Panc1 (cell line): ENCODE measurements at regions not wholly inside any gene's neighbourhood (a gene's known extent, or its start where the extent isn't known, plus 50 kb on each side); places are given as distances from the start of the nearest gene placed in this dataset.

Experiments used
- ATAC-seq: fragments of 200-7000 bp; cut with Tn5 transposase; 2 replicates; pipeline ENCODE4 v1.9.1; 2020; ENCODE audit warnings: mild to moderate bottlenecking, moderate library complexity
- BruUV-seq: library from RNA; stranded (reverse); fragments of 400-500 nt; replicated peaks from 2 replicates; lab custom pipeline; 2021; lab: Mats Ljungman, UMichigan
- CTCF ChIA-PET: fragments of 300-600 bp; sonication (Branson Sonifier 250); formaldehyde crosslinking; loops from one replicate; lab custom pipeline; 2022; ENCODE audit warnings: antibody characterized with exemption; lab: Charles Lee
- POLR2A ChIA-PET: fragments of 300-600 bp; sonication (Branson Sonifier 250); formaldehyde crosslinking; loops from one replicate; lab custom pipeline; 2022; ENCODE audit warnings: antibody characterized with exemption; lab: Charles Lee
- DNase-seq: peaks from one replicate; pipeline ENCODE4 v3.0.0-alpha.2; 2010; ENCODE audit warnings: low read depth, low spot score
- H3K27ac ChIP-seq: 2 replicates; pipeline ENCODE4 v1.5.1; 2011; ENCODE audit warnings: mild to moderate bottlenecking, low read length, inconsistent platforms
- H3K27me3 ChIP-seq: fragments of 200-500 bp; sonication (Bioruptor generic); 2 replicates; pipeline ENCODE4 v1.6.0; 2014; ENCODE audit warnings: low read length, inconsistent platforms; ENCODE audit not compliant: control insufficient read depth, insufficient read depth
- H3K36me3 ChIP-seq: fragments of 200-500 bp; sonication (Bioruptor generic); 2 replicates; pipeline ENCODE4 v1.5.1; 2014; ENCODE audit warnings: inconsistent platforms, mild to moderate bottlenecking, low read length, moderate library complexity; ENCODE audit not compliant: control insufficient read depth, insufficient read depth
- H3K4me1 ChIP-seq: 2 replicates; pipeline ENCODE4 v1.5.1; 2011; ENCODE audit warnings: inconsistent platforms, mild to moderate bottlenecking, low read length, moderate library complexity; ENCODE audit not compliant: control insufficient read depth, insufficient read depth
- H3K4me3 ChIP-seq, 2 experiments: 2 replicates each; pipeline ENCODE4 v1.5.1; 2011 to 2012; ENCODE audit warnings: low read depth in 2 of 2, low read length in 2 of 2, mild to moderate bottlenecking in 2 of 2, inconsistent platforms in 1 of 2, moderate library complexity in 1 of 2
- H3K9me3 ChIP-seq: fragments of 200-500 bp; sonication (Bioruptor generic); 2 replicates; pipeline ENCODE4 v1.5.1; 2014; ENCODE audit warnings: low read depth, mild to moderate bottlenecking, inconsistent platforms, low read length, moderate library complexity; ENCODE audit not compliant: control insufficient read depth, insufficient read depth
- POLR2AphosphoS5 ChIP-seq: IDR thresholded peaks from 2 replicates; pipeline ENCODE4 v1.6.1; 2012; ENCODE audit warnings: mild to moderate bottlenecking, low read depth, low read length, moderate library complexity
- SIN3A ChIP-seq: IDR thresholded peaks from 2 replicates; pipeline ENCODE4 v1.6.1; 2012; ENCODE audit warnings: low read depth, mild to moderate bottlenecking, low read length, moderate library complexity, borderline replicate concordance; ENCODE audit not compliant: insufficient read depth
- TCF7L2 ChIP-seq: IDR thresholded peaks from 2 replicates; pipeline ENCODE4 v1.6.1; 2011; ENCODE audit warnings: mild to moderate bottlenecking, low read depth, low read length, inconsistent platforms
- in situ Hi-C: cut with HindIII; loops from 2 replicates; pipeline ENCODE4 v1.10.0; 2016; ENCODE audit warnings: low sequenced_read_pairs, low pct_unique_long_range_greater_than_20kb
- intact Hi-C: fragments of 100-400 bp; cut with micrococcal nuclease; formaldehyde crosslinking; loops from one replicate; pipeline ENCODE4 v1.10.0; 2022; ENCODE audit not compliant: unreplicated experiment
- TF ChIP-seq, protein P1 (sequence below), 2 experiments: IDR thresholded peaks; 2 replicates each; pipeline ENCODE4 v1.6.1; 2011 to 2012; ENCODE audit warnings: low read depth in 2 of 2, control low read depth in 1 of 2, low read length in 1 of 2, mild to moderate bottlenecking in 1 of 2, moderate library complexity in 1 of 2; ENCODE audit not compliant: insufficient read depth in 1 of 2
- TF ChIP-seq, protein P2 (sequence below): fragments of 450-650 bp; IDR thresholded peaks from 2 replicates; pipeline ENCODE4 v1.5.1; 2017; ENCODE audit warnings: mild to moderate bottlenecking

DNA sequence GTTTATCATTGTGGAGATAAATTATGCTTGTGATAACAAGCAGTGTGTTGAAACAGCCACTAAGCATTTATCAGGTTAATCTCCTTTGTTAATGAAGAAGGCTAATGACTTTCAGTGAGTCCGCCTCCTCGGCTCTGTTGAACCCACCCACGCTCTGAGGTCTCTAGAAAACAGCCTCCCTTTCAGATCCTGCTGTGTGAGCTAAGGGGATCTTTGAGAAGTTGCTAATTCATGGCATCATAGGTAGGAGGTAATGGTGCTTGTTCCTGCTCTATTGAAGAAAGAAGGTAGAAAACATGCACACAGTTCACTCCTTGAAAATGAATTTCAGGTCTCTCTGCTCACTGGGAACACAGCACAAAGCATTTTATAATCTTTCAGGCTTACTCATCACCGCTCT, 483.9 kb downstream of the AACS start:
- ChIA-PET POLR2A (no interaction called here), CTCF (no interaction called here)
- ATAC-seq = no peak
- in situ Hi-C loops (no loop called here), intact Hi-C loops (no loop called here)
- DNase-seq = no peak
- H3K27me3 ChIP-seq = no peaks in the 10 kb centered on the region
- H3K4me3 ChIP-seq = no peak overlapping the region
- H3K27ac ChIP-seq = no peak overlapping the region
- H3K9me3 ChIP-seq = no peaks in the 10 kb centered on the region
- no TSS peak for BruUV-seq
- no peaks in the 10 kb centered on the region for H3K36me3 ChIP-seq
- no peaks in the 10 kb centered on the region for H3K4me1 ChIP-seq
- no peak for TF ChIP-seq TCF7L2
- TF ChIP-seq POLR2AphosphoS5 = no peak
- TF ChIP-seq, protein P1, sequence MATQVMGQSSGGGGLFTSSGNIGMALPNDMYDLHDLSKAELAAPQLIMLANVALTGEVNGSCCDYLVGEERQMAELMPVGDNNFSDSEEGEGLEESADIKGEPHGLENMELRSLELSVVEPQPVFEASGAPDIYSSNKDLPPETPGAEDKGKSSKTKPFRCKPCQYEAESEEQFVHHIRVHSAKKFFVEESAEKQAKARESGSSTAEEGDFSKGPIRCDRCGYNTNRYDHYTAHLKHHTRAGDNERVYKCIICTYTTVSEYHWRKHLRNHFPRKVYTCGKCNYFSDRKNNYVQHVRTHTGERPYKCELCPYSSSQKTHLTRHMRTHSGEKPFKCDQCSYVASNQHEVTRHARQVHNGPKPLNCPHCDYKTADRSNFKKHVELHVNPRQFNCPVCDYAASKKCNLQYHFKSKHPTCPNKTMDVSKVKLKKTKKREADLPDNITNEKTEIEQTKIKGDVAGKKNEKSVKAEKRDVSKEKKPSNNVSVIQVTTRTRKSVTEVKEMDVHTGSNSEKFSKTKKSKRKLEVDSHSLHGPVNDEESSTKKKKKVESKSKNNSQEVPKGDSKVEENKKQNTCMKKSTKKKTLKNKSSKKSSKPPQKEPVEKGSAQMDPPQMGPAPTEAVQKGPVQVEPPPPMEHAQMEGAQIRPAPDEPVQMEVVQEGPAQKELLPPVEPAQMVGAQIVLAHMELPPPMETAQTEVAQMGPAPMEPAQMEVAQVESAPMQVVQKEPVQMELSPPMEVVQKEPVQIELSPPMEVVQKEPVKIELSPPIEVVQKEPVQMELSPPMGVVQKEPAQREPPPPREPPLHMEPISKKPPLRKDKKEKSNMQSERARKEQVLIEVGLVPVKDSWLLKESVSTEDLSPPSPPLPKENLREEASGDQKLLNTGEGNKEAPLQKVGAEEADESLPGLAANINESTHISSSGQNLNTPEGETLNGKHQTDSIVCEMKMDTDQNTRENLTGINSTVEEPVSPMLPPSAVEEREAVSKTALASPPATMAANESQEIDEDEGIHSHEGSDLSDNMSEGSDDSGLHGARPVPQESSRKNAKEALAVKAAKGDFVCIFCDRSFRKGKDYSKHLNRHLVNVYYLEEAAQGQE (IDR thresholded peaks at IDR 0.05; ENCODE audit: insufficient read depth in 1 of 2, low read depth in 2 of 2, low read length in 1 of 2) = no peak
- TF ChIP-seq SIN3A = no peak

DNA sequence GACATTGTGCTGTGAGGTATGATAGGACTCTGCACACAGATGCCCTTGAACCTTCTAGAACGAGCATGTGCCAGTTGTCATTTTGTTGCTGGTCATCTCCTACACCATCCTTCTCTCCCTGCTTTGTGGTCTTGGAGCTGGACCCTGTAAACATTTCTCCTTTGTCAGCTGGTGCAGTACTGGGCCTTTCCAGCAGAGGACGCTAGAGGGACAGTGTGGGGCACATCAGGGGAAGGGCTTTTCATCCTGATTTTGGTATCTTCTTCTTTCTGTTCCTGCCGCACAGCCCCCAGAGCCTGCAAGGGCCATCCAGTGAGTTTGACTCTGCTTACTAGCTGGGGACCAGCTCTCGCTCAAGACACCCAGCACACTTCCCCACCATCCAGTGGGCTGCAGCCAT, 484.6 kb downstream of the AACS start:
- intact Hi-C loops = no loop called here
- Histone ChIP-seq H3K9me3 (no peaks in the 10 kb centered on the region), H3K4me1 (no peaks in the 10 kb centered on the region), H3K27ac (no peak overlapping the region), H3K27me3 (no peaks in the 10 kb centered on the region), H3K36me3 (no peaks in the 10 kb centered on the region), H3K4me3 (no peak overlapping the region)
- CTCF ChIA-PET = no interaction called here
- in situ Hi-C loops = no loop called here
- no TSS peak for BruUV-seq
- TF ChIP-seq, protein P2, sequence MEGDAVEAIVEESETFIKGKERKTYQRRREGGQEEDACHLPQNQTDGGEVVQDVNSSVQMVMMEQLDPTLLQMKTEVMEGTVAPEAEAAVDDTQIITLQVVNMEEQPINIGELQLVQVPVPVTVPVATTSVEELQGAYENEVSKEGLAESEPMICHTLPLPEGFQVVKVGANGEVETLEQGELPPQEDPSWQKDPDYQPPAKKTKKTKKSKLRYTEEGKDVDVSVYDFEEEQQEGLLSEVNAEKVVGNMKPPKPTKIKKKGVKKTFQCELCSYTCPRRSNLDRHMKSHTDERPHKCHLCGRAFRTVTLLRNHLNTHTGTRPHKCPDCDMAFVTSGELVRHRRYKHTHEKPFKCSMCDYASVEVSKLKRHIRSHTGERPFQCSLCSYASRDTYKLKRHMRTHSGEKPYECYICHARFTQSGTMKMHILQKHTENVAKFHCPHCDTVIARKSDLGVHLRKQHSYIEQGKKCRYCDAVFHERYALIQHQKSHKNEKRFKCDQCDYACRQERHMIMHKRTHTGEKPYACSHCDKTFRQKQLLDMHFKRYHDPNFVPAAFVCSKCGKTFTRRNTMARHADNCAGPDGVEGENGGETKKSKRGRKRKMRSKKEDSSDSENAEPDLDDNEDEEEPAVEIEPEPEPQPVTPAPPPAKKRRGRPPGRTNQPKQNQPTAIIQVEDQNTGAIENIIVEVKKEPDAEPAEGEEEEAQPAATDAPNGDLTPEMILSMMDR = peak; percentile 72
- TF ChIP-seq, protein P1 (IDR thresholded peaks at IDR 0.05; ENCODE audit: insufficient read depth in 1 of 2, low read depth in 2 of 2, low read length in 1 of 2) = no peak
- no peak for ATAC-seq
- POLR2A ChIA-PET = no interaction called here
- peak; percentile 2 for DNase-seq
